GM23338 (cell line): ENCODE measurements at regions not wholly inside any gene's neighbourhood (a gene's known extent, or its start where the extent isn't known, plus 50 kb on each side); places are given as distances from the start of the nearest gene placed in this dataset.
"Not testable (repeated sequence)": the region's sequence is repeated elsewhere in the genome, so short reads cannot be mapped to it uniquely, and the experiment has no call there.

Experiments used
- ATAC-seq: fragments of 200-7000 bp; cut with Tn5 transposase; 3 replicates; pipeline ENCODE4 v1.9.1; 2020
- DNase-seq: peaks from one replicate; pipeline ENCODE4 v3.0.0-alpha.2; 2015; ENCODE audit warnings: low spot score
- H2AFZ ChIP-seq: fragments of 200-600 bp; sonication (generic); 2 replicates; pipeline ENCODE4 v1.8.0; 2016; ENCODE audit warnings: antibody characterized with exemption, mild to moderate bottlenecking, moderate library complexity
- H3F3A ChIP-seq: fragments of 200-600 bp; sonication (generic); replicated peaks from 2 replicates; pipeline ENCODE4 v1.8.0; 2017; ENCODE audit warnings: antibody characterized with exemption, mixed run types, low read depth
- H3K27ac ChIP-seq: fragments of 200-600 bp; sonication (generic); 2 replicates; pipeline ENCODE4 v1.6.1; 2016; ENCODE audit warnings: low read depth
- H3K27me3 ChIP-seq: fragments of 200-600 bp; sonication (generic); 2 replicates; pipeline ENCODE4 v1.8.0; 2016; ENCODE audit warnings: mild to moderate bottlenecking, mixed run types, moderate library complexity; ENCODE audit not compliant: insufficient read depth
- H3K36me3 ChIP-seq: fragments of 200-600 bp; sonication (generic); 2 replicates; pipeline ENCODE4 v1.8.0; 2016; ENCODE audit warnings: mild to moderate bottlenecking; ENCODE audit not compliant: insufficient read depth
- H3K4me1 ChIP-seq: fragments of 200-600 bp; sonication (generic); 2 replicates; pipeline ENCODE4 v1.8.0; 2016; ENCODE audit warnings: mild to moderate bottlenecking, moderate library complexity; ENCODE audit not compliant: insufficient read depth
- H3K4me2 ChIP-seq: fragments of 200-600 bp; sonication (generic); 2 replicates; pipeline ENCODE4 v1.7.1; 2017; ENCODE audit warnings: mixed run types
- H3K4me3 ChIP-seq: fragments of 200-600 bp; sonication (generic); 2 replicates; pipeline ENCODE4 v1.6.1; 2016; ENCODE audit warnings: mixed run types
- H3K79me2 ChIP-seq: fragments of 200-600 bp; sonication (generic); replicated peaks from 2 replicates; pipeline ENCODE4 v1.8.0; 2017; ENCODE audit warnings: mild to moderate bottlenecking; ENCODE audit not compliant: insufficient read depth
- H3K9me2 ChIP-seq: fragments of 200-600 bp; sonication (generic); 2 replicates; pipeline ENCODE4 v1.8.0; 2017; ENCODE audit not compliant: insufficient read depth
- H4K20me1 ChIP-seq: fragments of 200-600 bp; sonication (generic); replicated peaks from 2 replicates; pipeline ENCODE4 v1.8.0; 2017; ENCODE audit warnings: mild to moderate bottlenecking; ENCODE audit not compliant: insufficient read depth
- H3K27ac Mint-ChIP-seq: 2 replicates; pipeline ENCODE4 v1.8.0; 2020; ENCODE audit warnings: inconsistent platforms, mild to moderate bottlenecking, moderate library complexity, mixed read lengths
- H3K27me3 Mint-ChIP-seq: 3 replicates; pipeline ENCODE4 v1.8.0; 2022; ENCODE audit warnings: low read depth, mild to moderate bottlenecking, moderate library complexity, mixed read lengths, inconsistent platforms; ENCODE audit not compliant: insufficient read depth, poor library complexity
- H3K36me3 Mint-ChIP-seq: 3 replicates; pipeline ENCODE4 v1.8.0; 2021; ENCODE audit warnings: low read depth, mild to moderate bottlenecking, inconsistent platforms, moderate library complexity, mixed read lengths
- H3K4me1 Mint-ChIP-seq: 3 replicates; pipeline ENCODE4 v1.8.0; 2020; ENCODE audit warnings: mild to moderate bottlenecking, inconsistent platforms, mixed read lengths
- H3K4me3 Mint-ChIP-seq: 3 replicates; pipeline ENCODE4 v1.8.0; 2021; ENCODE audit warnings: moderate library complexity, mild to moderate bottlenecking, inconsistent platforms, mixed read lengths
- H3K9me3 Mint-ChIP-seq: 3 replicates; pipeline ENCODE4 v1.8.0; 2020; ENCODE audit warnings: moderate library complexity, mild to moderate bottlenecking, inconsistent platforms, mixed read lengths
- EZH2 ChIP-seq: fragments of 200-600 bp; sonication (generic); IDR thresholded peaks from one replicate; pipeline ENCODE4 v1.8.0; 2017; ENCODE audit warnings: antibody characterized with exemption, mild to moderate bottlenecking, low read depth; ENCODE audit not compliant: unreplicated experiment
- ZNF462 ChIP-seq: fragments of 250-450 bp; sonication (Bioruptor Pico); IDR thresholded peaks from 2 replicates; pipeline ENCODE4 v1.5.0; 2020; ENCODE audit warnings: mild to moderate bottlenecking, moderate library complexity
- TF ChIP-seq, protein P1 (sequence below): IDR thresholded peaks from one replicate; pipeline ENCODE4 v1.6.1; 2018; ENCODE audit warnings: antibody characterized with exemption; ENCODE audit not compliant: unreplicated experiment

- not testable (repeated sequence) for ATAC-seq, H3K4me1 ChIP-seq, H3K4me3 Mint-ChIP-seq, H3K9me2 ChIP-seq, H3K4me1 Mint-ChIP-seq, H3K4me3 ChIP-seq, H3F3A ChIP-seq, H3K36me3 ChIP-seq, H3K79me2 ChIP-seq, H3K27me3 ChIP-seq, H3K27me3 Mint-ChIP-seq, H3K4me2 ChIP-seq, H2AFZ ChIP-seq, H3K27ac Mint-ChIP-seq, H3K27ac ChIP-seq, H4K20me1 ChIP-seq, DNase-seq
- Mint-ChIP-seq H3K36me3 (peaks cover 18% of the 10 kb centered on the region), H3K9me3 (peaks cover 15% of the 10 kb centered on the region)
Observed at GRCh38 chr20:52057133-52057532, 134.4 kb downstream of the ZFP64 start.

DNA sequence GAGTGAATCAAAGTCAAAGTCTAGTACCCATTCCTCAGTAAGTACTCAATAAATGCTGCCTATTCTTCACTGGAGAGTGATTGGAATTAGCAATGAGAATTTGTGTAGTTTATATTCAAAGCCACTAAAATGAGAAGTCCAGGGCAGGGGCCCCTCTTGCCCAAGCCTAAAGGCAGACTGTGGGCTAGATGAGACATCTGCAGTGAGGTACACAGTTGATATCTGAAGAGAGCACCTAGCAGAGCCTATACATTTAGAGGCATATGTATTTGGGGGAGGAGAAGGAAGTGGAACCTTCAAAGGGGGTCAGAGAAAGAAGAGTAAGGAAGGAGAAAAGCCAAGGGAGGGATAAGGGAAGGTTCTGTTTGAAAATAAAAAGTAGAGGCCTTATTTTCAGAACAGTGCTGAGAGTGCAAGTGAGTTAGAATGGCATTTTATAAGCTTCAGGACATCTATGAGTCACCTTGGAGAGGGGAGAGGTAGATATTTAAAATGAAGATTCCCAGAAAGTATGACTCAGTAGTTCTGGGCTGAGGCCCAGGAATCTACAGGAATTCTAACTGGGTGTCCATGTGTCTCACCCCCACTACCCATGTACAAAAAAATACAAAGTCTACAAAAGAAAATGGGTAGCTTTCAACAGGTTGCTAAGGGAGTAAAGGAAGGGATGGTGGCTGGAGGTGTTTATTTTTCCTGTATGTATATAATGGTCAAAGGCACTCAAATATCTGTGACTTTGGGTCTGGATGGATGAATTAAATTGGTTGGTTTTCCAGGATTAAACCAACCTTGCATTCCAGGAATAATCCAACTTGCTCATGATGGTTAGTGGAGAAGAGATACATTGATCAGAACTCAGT is 135.1 kb downstream of the ZFP64 start:
- Histone ChIP-seq H4K20me1 (no peaks in the 10 kb centered on the region), H3K4me3 (no peak overlapping the region), H3K4me1 (no peaks in the 10 kb centered on the region), H3K79me2 (no peaks in the 10 kb centered on the region), H3K9me2 (no peaks in the 10 kb centered on the region), H3K27ac (no peak overlapping the region), H2AFZ (no peak overlapping the region), H3K36me3 (no peaks in the 10 kb centered on the region), H3K27me3 (no peaks in the 10 kb centered on the region), H3F3A (no peaks in the 10 kb centered on the region), H3K4me2 (no peak overlapping the region)
- ATAC-seq (no peak), DNase-seq (no peak)
- Mint-ChIP-seq H3K4me1 (peaks cover 5% of the 10 kb centered on the region), H3K4me3 (no peak overlapping the region), H3K9me3 (peaks cover 15% of the 10 kb centered on the region), H3K27ac (no peak overlapping the region), H3K36me3 (peaks cover 18% of the 10 kb centered on the region), H3K27me3 (no peaks in the 10 kb centered on the region)
- TF ChIP-seq ZNF462 (CRISPR knock-in tag) (no peak), EZH2 (no peak)
- TF ChIP-seq, protein P1, sequence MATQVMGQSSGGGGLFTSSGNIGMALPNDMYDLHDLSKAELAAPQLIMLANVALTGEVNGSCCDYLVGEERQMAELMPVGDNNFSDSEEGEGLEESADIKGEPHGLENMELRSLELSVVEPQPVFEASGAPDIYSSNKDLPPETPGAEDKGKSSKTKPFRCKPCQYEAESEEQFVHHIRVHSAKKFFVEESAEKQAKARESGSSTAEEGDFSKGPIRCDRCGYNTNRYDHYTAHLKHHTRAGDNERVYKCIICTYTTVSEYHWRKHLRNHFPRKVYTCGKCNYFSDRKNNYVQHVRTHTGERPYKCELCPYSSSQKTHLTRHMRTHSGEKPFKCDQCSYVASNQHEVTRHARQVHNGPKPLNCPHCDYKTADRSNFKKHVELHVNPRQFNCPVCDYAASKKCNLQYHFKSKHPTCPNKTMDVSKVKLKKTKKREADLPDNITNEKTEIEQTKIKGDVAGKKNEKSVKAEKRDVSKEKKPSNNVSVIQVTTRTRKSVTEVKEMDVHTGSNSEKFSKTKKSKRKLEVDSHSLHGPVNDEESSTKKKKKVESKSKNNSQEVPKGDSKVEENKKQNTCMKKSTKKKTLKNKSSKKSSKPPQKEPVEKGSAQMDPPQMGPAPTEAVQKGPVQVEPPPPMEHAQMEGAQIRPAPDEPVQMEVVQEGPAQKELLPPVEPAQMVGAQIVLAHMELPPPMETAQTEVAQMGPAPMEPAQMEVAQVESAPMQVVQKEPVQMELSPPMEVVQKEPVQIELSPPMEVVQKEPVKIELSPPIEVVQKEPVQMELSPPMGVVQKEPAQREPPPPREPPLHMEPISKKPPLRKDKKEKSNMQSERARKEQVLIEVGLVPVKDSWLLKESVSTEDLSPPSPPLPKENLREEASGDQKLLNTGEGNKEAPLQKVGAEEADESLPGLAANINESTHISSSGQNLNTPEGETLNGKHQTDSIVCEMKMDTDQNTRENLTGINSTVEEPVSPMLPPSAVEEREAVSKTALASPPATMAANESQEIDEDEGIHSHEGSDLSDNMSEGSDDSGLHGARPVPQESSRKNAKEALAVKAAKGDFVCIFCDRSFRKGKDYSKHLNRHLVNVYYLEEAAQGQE, result no peak
